KMS-11 (cell line): ENCODE measurements at regions not wholly inside any gene's neighbourhood (a gene's known extent, or its start where the extent isn't known, plus 50 kb on each side); places are given as distances from the start of the nearest gene placed in this dataset.

Source experiments
- H2AFZ ChIP-seq: fragments of 200-600 bp; sonication (generic); 2 replicates; pipeline ENCODE4 v1.6.1; 2016; ENCODE audit warnings: antibody characterized with exemption, mixed run types, low read depth
- H3K27ac ChIP-seq: fragments of 200-600 bp; sonication (generic); 2 replicates; pipeline ENCODE4 v1.6.1; 2016; ENCODE audit warnings: mild to moderate bottlenecking, mixed run types
- H3K27me3 ChIP-seq: fragments of 200-600 bp; sonication (generic); 2 replicates; pipeline ENCODE4 v1.6.1; 2017; ENCODE audit warnings: mild to moderate bottlenecking, low read depth, mixed run types, moderate library complexity; ENCODE audit not compliant: insufficient read depth
- H3K36me3 ChIP-seq: fragments of 200-600 bp; sonication (generic); 2 replicates; pipeline ENCODE4 v1.6.1; 2017; ENCODE audit warnings: mild to moderate bottlenecking, mixed run types; ENCODE audit not compliant: insufficient read depth
- H3K4me1 ChIP-seq: fragments of 200-600 bp; sonication (generic); 2 replicates; pipeline ENCODE4 v1.6.1; 2016; ENCODE audit warnings: mild to moderate bottlenecking, low read depth, mixed run types; ENCODE audit not compliant: poor library complexity, severe bottlenecking
- H3K4me2 ChIP-seq: fragments of 200-600 bp; sonication (generic); 2 replicates; pipeline ENCODE4 v1.7.0; 2016; ENCODE audit warnings: mild to moderate bottlenecking, mixed run types
- H3K4me3 ChIP-seq: fragments of 200-600 bp; sonication (generic); IDR thresholded peaks from 2 replicates; pipeline ENCODE4 v1.6.1; 2017; ENCODE audit warnings: low read depth, low read length, mixed read lengths; ENCODE audit not compliant: insufficient read depth
- H3K79me2 ChIP-seq: fragments of 200-600 bp; sonication (generic); 2 replicates; pipeline ENCODE4 v1.6.1; 2016; ENCODE audit warnings: low read depth, mixed run types; ENCODE audit not compliant: insufficient read depth
- H3K9ac ChIP-seq: fragments of 200-600 bp; sonication (generic); 2 replicates; pipeline ENCODE4 v1.6.1; 2016; ENCODE audit warnings: mild to moderate bottlenecking, mixed run types
- H4K20me1 ChIP-seq: fragments of 200-600 bp; sonication (generic); 2 replicates; pipeline ENCODE4 v1.6.1; 2016; ENCODE audit warnings: mild to moderate bottlenecking, mixed run types; ENCODE audit not compliant: insufficient read depth
- CTCF ChIP-seq: fragments of 200-600 bp; sonication (generic); conservative IDR thresholded peaks from 2 replicates; pipeline ENCODE4 v1.6.1; 2017; ENCODE audit warnings: low read depth, mild to moderate bottlenecking, antibody characterized with exemption, low read length, moderate library complexity, mixed read lengths

- Histone ChIP-seq H3K27me3 (no peaks in the 10 kb centered on the region), H3K36me3 (no peaks in the 10 kb centered on the region), H4K20me1 (no peaks in the 10 kb centered on the region), H3K79me2 (no peaks in the 10 kb centered on the region), H3K9ac (no peak overlapping the region), H3K4me2 (no peak overlapping the region), H3K27ac (no peak overlapping the region), H3K4me1 (peaks cover 40% of the 10 kb centered on the region), H2AFZ (no peak overlapping the region), H3K4me3 (no peak overlapping the region)
- TF ChIP-seq CTCF: no peak
Measured at GRCh38 chr10:52486840-52487611, 172.9 kb downstream of the DKK1 start.

GRCh38 chr10:52488606-52489485 lies 174.8 kb downstream of the DKK1 start:
- no peaks in the 10 kb centered on the region for H3K27me3 ChIP-seq
- H2AFZ ChIP-seq: no peak overlapping the region
- no peak overlapping the region for H3K9ac ChIP-seq
- no peak overlapping the region for H3K27ac ChIP-seq
- no peak overlapping the region for H3K4me2 ChIP-seq
- H3K79me2 ChIP-seq: no peaks in the 10 kb centered on the region
- TF ChIP-seq CTCF: peak; percentile 80
- no peak overlapping the region for H3K4me3 ChIP-seq
- peaks cover 30% of the 10 kb centered on the region for H3K4me1 ChIP-seq
- no peaks in the 10 kb centered on the region for H4K20me1 ChIP-seq
- H3K36me3 ChIP-seq: no peaks in the 10 kb centered on the region

- no peak overlapping the region for H3K4me3 ChIP-seq
- no peak overlapping the region for H3K27ac ChIP-seq
- no peak for TF ChIP-seq CTCF
- H4K20me1 ChIP-seq: no peaks in the 10 kb centered on the region
- H2AFZ ChIP-seq: no peak overlapping the region
- no peaks in the 10 kb centered on the region for H3K79me2 ChIP-seq
- no peak overlapping the region for H3K4me2 ChIP-seq
- peaks cover 17% of the 10 kb centered on the region for H3K4me1 ChIP-seq
- H3K9ac ChIP-seq: no peak overlapping the region
- H3K27me3 ChIP-seq: no peaks in the 10 kb centered on the region
- H3K36me3 ChIP-seq: no peaks in the 10 kb centered on the region
Measured at GRCh38 chr10:52491246-52491995, 177.3 kb downstream of the DKK1 start.

GRCh38 chr10:52499281-52499680 lies 185.2 kb downstream of the DKK1 start:
- Histone ChIP-seq H3K4me3 (no peak overlapping the region), H2AFZ (no peak overlapping the region), H4K20me1 (no peaks in the 10 kb centered on the region), H3K27me3 (no peaks in the 10 kb centered on the region), H3K36me3 (no peaks in the 10 kb centered on the region), H3K4me2 (no peak overlapping the region), H3K79me2 (no peaks in the 10 kb centered on the region), H3K9ac (no peak overlapping the region), H3K4me1 (no peaks in the 10 kb centered on the region), H3K27ac (no peak overlapping the region)
- no peak for TF ChIP-seq CTCF
